Lung (tissue), 11 donors: ENCODE measurements at regions not wholly inside any gene's neighbourhood (a gene's known extent, or its start where the extent isn't known, plus 50 kb on each side); places are given as distances from the start of the nearest gene placed in this dataset.

Experiments used
- ATAC-seq: fragments of 200-7000 bp; cut with Tn5 transposase; one replicate; pipeline ENCODE4 v1.9.1; 2020; ENCODE audit warnings: moderate number of reproducible peaks; ENCODE audit not compliant: insufficient read depth, low FRiP score
- DNase-seq, 3 donors: peaks; one replicate each; pipeline ENCODE4 v3.0.0-alpha.2; 2013 to 2017
- H3K27ac ChIP-seq, 2 donors: one replicate each; pipeline ENCODE4 v1.5.1; 2013; ENCODE audit warnings: mild to moderate bottlenecking in 2 of 2, moderate library complexity in 2 of 2, control low read depth in 1 of 2, inconsistent platforms in 1 of 2, low read depth in 1 of 2, low read length in 1 of 2
- H3K27me3 ChIP-seq, 3 donors: one replicate each; pipeline ENCODE4 v1.5.1; 2013; ENCODE audit warnings: low read length in 2 of 3; ENCODE audit not compliant: control insufficient read depth in 3 of 3, insufficient read depth in 3 of 3
- H3K36me3 ChIP-seq, 4 donors: one replicate each; pipeline ENCODE4 v1.5.1; 2013; ENCODE audit warnings: low read length in 4 of 4, mild to moderate bottlenecking in 1 of 4, moderate library complexity in 1 of 4; ENCODE audit not compliant: control insufficient read depth in 4 of 4, insufficient read depth in 4 of 4
- H3K4me1 ChIP-seq, 5 donors: one replicate each; pipeline ENCODE4 v1.5.1; 2013; ENCODE audit warnings: low read length in 5 of 5, mild to moderate bottlenecking in 2 of 5, moderate library complexity in 1 of 5; ENCODE audit not compliant: control insufficient read depth in 5 of 5, insufficient read depth in 5 of 5
- H3K4me3 ChIP-seq: one replicate; pipeline ENCODE4 v1.5.1; 2013; ENCODE audit warnings: mild to moderate bottlenecking, control low read depth, moderate library complexity
- H3K9ac ChIP-seq, 2 donors: one replicate each; pipeline ENCODE4 v1.5.1; 2013; ENCODE audit warnings: low read length in 2 of 2, control low read depth in 1 of 2; ENCODE audit not compliant: insufficient read depth in 1 of 2
- H3K9me3 ChIP-seq, 4 donors: one replicate each; pipeline ENCODE4 v1.5.1; 2013; ENCODE audit warnings: low read length in 3 of 4, mild to moderate bottlenecking in 1 of 4, moderate library complexity in 1 of 4; ENCODE audit not compliant: control insufficient read depth in 4 of 4, insufficient read depth in 3 of 4
- CTCF ChIP-seq: IDR thresholded peaks from 2 replicates; pipeline ENCODE4 v1.5.1; 2012; ENCODE audit warnings: mild to moderate bottlenecking; ENCODE audit errors: control extremely low read depth, extremely low read depth
- whole genome bisulfite sequencing, 2 donors: extraction: QIAGEN DNeasy Blood & Tissue Kit; methylation state at CpG; one replicate each; pipeline ENCODE4 v1.1.7; 2013; 5-methylcytosine and 5-hydroxymethylcytosine counted together
- donor health status: control.
- donor health status: control.
- donor health status: Bipolar disorder and iron deficiency.
- donor health status: healthy.
- donor health status: DM: yes; HTN: yes; CAD: no.

GRCh38 chr5:93967923-93968322, 226.5 kb upstream of the POU5F2 start:
- H3K9ac ChIP-seq: no peak overlapping the region
- no peak overlapping the region for H3K27ac ChIP-seq
- no peaks in the 10 kb centered on the region for H3K36me3 ChIP-seq
- ATAC-seq (no peak), DNase-seq (no peak)
- no peak for TF ChIP-seq CTCF
- H3K4me1 ChIP-seq: no peaks in the 10 kb centered on the region
- no peaks in the 10 kb centered on the region for H3K9me3 ChIP-seq
- no peaks in the 10 kb centered on the region for H3K27me3 ChIP-seq
- no peak overlapping the region for H3K4me3 ChIP-seq

GRCh38 chr5:93964421-93964820, 223.0 kb upstream of the POU5F2 start:
- ATAC-seq: no peak
- 90 to 94% methylated on average over 1 of the region's 1 CpG for WGBS, 2 donors
- no peak for TF ChIP-seq CTCF

DNA sequence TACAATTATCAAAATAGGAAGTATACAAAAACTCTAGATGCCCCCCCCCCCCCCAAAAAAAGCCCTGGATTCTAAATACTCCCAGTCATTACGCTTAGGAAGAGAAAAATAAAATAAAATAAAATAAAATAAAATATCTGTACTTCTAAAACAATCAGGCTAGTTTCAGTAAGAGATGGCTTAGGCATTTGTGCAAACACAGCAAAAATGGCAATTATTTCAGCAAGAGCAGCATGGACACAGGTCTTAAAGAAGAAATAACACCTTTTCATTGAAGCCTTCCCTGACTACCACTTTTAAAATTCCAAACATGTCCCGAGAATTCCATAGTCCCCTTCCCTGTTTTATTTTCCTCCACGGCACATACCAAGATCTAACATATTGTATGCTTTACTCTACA, 218.6 kb upstream of the POU5F2 start:
- ATAC-seq (no peak), DNase-seq (no peak)
- no peaks in the 10 kb centered on the region for H3K27me3 ChIP-seq
- TF ChIP-seq CTCF: no peak
- H3K4me1 ChIP-seq: no peaks in the 10 kb centered on the region
- WGBS, 2 donors: 93 to 94% methylated on average over 3 of the region's 3 CpGs
- H3K36me3 ChIP-seq: no peaks in the 10 kb centered on the region
- H3K9ac ChIP-seq: no peak overlapping the region
- H3K4me3 ChIP-seq: no peak overlapping the region
- H3K9me3 ChIP-seq: no peaks in the 10 kb centered on the region
- no peak overlapping the region for H3K27ac ChIP-seq

More at GRCh38 chr5:93964421-93964820, 223.0 kb upstream of the POU5F2 start:
- Histone ChIP-seq H3K9ac (no peak overlapping the region), H3K27ac (no peak overlapping the region), H3K27me3 (no peaks in the 10 kb centered on the region), H3K4me3 (no peak overlapping the region), H3K36me3 (no peaks in the 10 kb centered on the region), H3K9me3 (no peaks in the 10 kb centered on the region), H3K4me1 (no peaks in the 10 kb centered on the region)
- DNase-seq: no peak

DNA sequence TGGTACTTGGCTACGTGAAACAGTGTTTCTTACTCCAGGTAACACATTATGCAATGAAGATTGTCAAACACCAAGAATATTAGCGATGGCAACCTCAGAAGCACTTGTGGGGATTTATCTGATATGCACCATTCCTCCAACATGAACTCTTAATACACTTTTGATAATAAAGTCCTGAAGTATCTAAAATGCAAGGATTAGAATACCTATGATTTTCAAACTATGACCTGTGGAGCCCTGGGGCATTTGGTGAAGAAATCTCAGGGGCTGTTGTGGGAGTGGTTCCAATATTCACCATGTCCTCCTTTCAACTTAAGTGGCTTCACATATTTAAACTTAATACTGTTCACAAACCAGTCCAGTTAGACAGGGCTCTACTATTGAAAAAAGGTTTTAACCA, 214.6 kb upstream of the POU5F2 start:
- no peaks in the 10 kb centered on the region for H3K9me3 ChIP-seq
- ATAC-seq (no peak), DNase-seq (no peak)
- H3K27ac ChIP-seq: no peak overlapping the region
- no peak for TF ChIP-seq CTCF
- no peaks in the 10 kb centered on the region for H3K27me3 ChIP-seq
- H3K4me1 ChIP-seq: no peaks in the 10 kb centered on the region
- peaks cover 0 to 6% (median 0%) of the 10 kb centered on the region in 4 donors for H3K36me3 ChIP-seq
- no peak overlapping the region for H3K4me3 ChIP-seq
- H3K9ac ChIP-seq: no peak overlapping the region
- WGBS, 2 donors: 89 to 93% methylated on average over 2 of the region's 2 CpGs
